Panc1 (cell line): ENCODE measurements at regions not wholly inside any gene's neighbourhood (a gene's known extent, or its start where the extent isn't known, plus 50 kb on each side); places are given as distances from the start of the nearest gene placed in this dataset.

ENCODE experiments used
- ATAC-seq: fragments of 200-7000 bp; cut with Tn5 transposase; 2 replicates; pipeline ENCODE4 v1.9.1; 2020; ENCODE audit warnings: mild to moderate bottlenecking, moderate library complexity
- BruUV-seq: library from RNA; stranded (reverse); fragments of 400-500 nt; replicated peaks from 2 replicates; lab custom pipeline; 2021; lab: Mats Ljungman, UMichigan
- CTCF ChIA-PET: fragments of 300-600 bp; sonication (Branson Sonifier 250); formaldehyde crosslinking; loops from one replicate; lab custom pipeline; 2022; ENCODE audit warnings: antibody characterized with exemption; lab: Charles Lee
- POLR2A ChIA-PET: fragments of 300-600 bp; sonication (Branson Sonifier 250); formaldehyde crosslinking; loops from one replicate; lab custom pipeline; 2022; ENCODE audit warnings: antibody characterized with exemption; lab: Charles Lee
- DNase-seq: peaks from one replicate; pipeline ENCODE4 v3.0.0-alpha.2; 2010; ENCODE audit warnings: low read depth, low spot score
- H3K27ac ChIP-seq: 2 replicates; pipeline ENCODE4 v1.5.1; 2011; ENCODE audit warnings: mild to moderate bottlenecking, low read length, inconsistent platforms
- H3K27me3 ChIP-seq: fragments of 200-500 bp; sonication (Bioruptor generic); 2 replicates; pipeline ENCODE4 v1.6.0; 2014; ENCODE audit warnings: low read length, inconsistent platforms; ENCODE audit not compliant: control insufficient read depth, insufficient read depth
- H3K36me3 ChIP-seq: fragments of 200-500 bp; sonication (Bioruptor generic); 2 replicates; pipeline ENCODE4 v1.5.1; 2014; ENCODE audit warnings: inconsistent platforms, mild to moderate bottlenecking, low read length, moderate library complexity; ENCODE audit not compliant: control insufficient read depth, insufficient read depth
- H3K4me1 ChIP-seq: 2 replicates; pipeline ENCODE4 v1.5.1; 2011; ENCODE audit warnings: inconsistent platforms, mild to moderate bottlenecking, low read length, moderate library complexity; ENCODE audit not compliant: control insufficient read depth, insufficient read depth
- H3K4me3 ChIP-seq, 2 experiments: 2 replicates each; pipeline ENCODE4 v1.5.1; 2011 to 2012; ENCODE audit warnings: low read depth in 2 of 2, low read length in 2 of 2, mild to moderate bottlenecking in 2 of 2, inconsistent platforms in 1 of 2, moderate library complexity in 1 of 2
- H3K9me3 ChIP-seq: fragments of 200-500 bp; sonication (Bioruptor generic); 2 replicates; pipeline ENCODE4 v1.5.1; 2014; ENCODE audit warnings: low read depth, mild to moderate bottlenecking, inconsistent platforms, low read length, moderate library complexity; ENCODE audit not compliant: control insufficient read depth, insufficient read depth
- CTCF ChIP-seq: fragments of 450-650 bp; IDR thresholded peaks from 2 replicates; pipeline ENCODE4 v1.5.1; 2017; ENCODE audit warnings: mild to moderate bottlenecking
- POLR2AphosphoS5 ChIP-seq: IDR thresholded peaks from 2 replicates; pipeline ENCODE4 v1.6.1; 2012; ENCODE audit warnings: mild to moderate bottlenecking, low read depth, low read length, moderate library complexity
- REST ChIP-seq, 2 experiments: IDR thresholded peaks; 2 replicates each; pipeline ENCODE4 v1.6.1; 2011 to 2012; ENCODE audit warnings: low read depth in 2 of 2, control low read depth in 1 of 2, low read length in 1 of 2, mild to moderate bottlenecking in 1 of 2, moderate library complexity in 1 of 2; ENCODE audit not compliant: insufficient read depth in 1 of 2
- SIN3A ChIP-seq: IDR thresholded peaks from 2 replicates; pipeline ENCODE4 v1.6.1; 2012; ENCODE audit warnings: low read depth, mild to moderate bottlenecking, low read length, moderate library complexity, borderline replicate concordance; ENCODE audit not compliant: insufficient read depth
- TCF7L2 ChIP-seq: IDR thresholded peaks from 2 replicates; pipeline ENCODE4 v1.6.1; 2011; ENCODE audit warnings: mild to moderate bottlenecking, low read depth, low read length, inconsistent platforms
- in situ Hi-C: cut with HindIII; loops from 2 replicates; pipeline ENCODE4 v1.10.0; 2016; ENCODE audit warnings: low sequenced_read_pairs, low pct_unique_long_range_greater_than_20kb
- intact Hi-C: fragments of 100-400 bp; cut with micrococcal nuclease; formaldehyde crosslinking; loops from one replicate; pipeline ENCODE4 v1.10.0; 2022; ENCODE audit not compliant: unreplicated experiment

GRCh38 chr1:187146388-187146787, 317.6 kb downstream of the PLA2G4A start:
- TF ChIP-seq REST (IDR thresholded peaks at IDR 0.05; ENCODE audit: insufficient read depth in 1 of 2, low read depth in 2 of 2, low read length in 1 of 2) (no peak), TCF7L2 (no peak), SIN3A (no peak), POLR2AphosphoS5 (no peak), CTCF (no peak)
- in situ Hi-C loops: no loop called here
- no peak for DNase-seq
- ChIA-PET CTCF (no interaction called here), POLR2A (no interaction called here)
- Histone ChIP-seq H3K4me3 (no peak overlapping the region), H3K9me3 (no peaks in the 10 kb centered on the region), H3K27me3 (no peaks in the 10 kb centered on the region), H3K4me1 (no peaks in the 10 kb centered on the region), H3K36me3 (no peaks in the 10 kb centered on the region), H3K27ac (no peak overlapping the region)
- intact Hi-C loops: no loop called here
- ATAC-seq: no peak
- BruUV-seq: no TSS peak

GRCh38 chr1:187151555-187151954, 322.8 kb downstream of the PLA2G4A start:
- no peaks in the 10 kb centered on the region for H3K36me3 ChIP-seq
- no peak overlapping the region for H3K27ac ChIP-seq
- no peaks in the 10 kb centered on the region for H3K9me3 ChIP-seq
- H3K27me3 ChIP-seq: no peaks in the 10 kb centered on the region
- no peak for ATAC-seq
- POLR2A ChIA-PET: no interaction called here
- BruUV-seq: no TSS peak
- no peak for DNase-seq
- CTCF ChIA-PET: no interaction called here
- in situ Hi-C loops: no loop called here
- H3K4me1 ChIP-seq: no peaks in the 10 kb centered on the region
- no peak overlapping the region for H3K4me3 ChIP-seq
- intact Hi-C loops: no loop called here
- TF ChIP-seq SIN3A (no peak), REST (IDR thresholded peaks at IDR 0.05; ENCODE audit: insufficient read depth in 1 of 2, low read depth in 2 of 2, low read length in 1 of 2) (no peak), POLR2AphosphoS5 (no peak), TCF7L2 (no peak), CTCF (no peak)
